NT2/D1 (cell line): ENCODE measurements at regions not wholly inside any gene's neighbourhood (a gene's known extent, or its start where the extent isn't known, plus 50 kb on each side); places are given as distances from the start of the nearest gene placed in this dataset.

Experiments
- YY1 ChIP-seq: IDR thresholded peaks from 2 replicates; pipeline ENCODE4 v1.6.1; 2011; ENCODE audit not compliant: insufficient read length, insufficient read depth
- ZNF274 ChIP-seq: IDR thresholded peaks from 2 replicates; pipeline ENCODE4 v1.6.1; 2011; ENCODE audit warnings: mild to moderate bottlenecking, low read depth, low read length

DNA sequence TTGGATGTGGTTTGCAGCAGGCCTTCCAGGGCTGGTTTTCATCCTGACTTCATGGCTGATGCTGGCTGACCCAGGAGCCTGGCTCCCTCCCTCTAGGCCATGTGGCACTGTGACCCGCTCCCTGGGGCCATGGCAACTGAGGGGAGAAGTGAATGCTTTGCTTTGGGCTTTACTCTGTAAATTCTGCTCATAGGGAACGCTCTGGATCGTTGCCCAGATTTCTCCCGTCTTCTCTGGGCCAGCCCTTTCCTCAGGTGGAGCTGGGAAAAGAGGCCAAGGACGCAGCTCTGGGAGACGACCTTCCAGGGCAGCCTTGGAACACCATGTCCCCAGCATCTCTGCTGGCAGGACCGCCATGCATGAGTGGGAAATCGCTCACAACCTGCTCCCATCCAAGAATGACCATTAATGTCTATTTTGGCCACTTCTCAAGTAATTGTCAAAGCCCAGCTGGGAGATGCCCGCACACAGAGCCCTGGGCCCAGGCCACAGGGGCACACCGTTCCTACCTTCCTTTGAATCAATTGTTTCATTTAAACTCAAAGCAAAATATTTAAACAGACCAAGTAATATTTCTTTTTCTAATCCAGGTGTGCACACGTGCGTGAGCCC lies 321.8 kb downstream of the TEX29 start:
- TF ChIP-seq ZNF274 (no peak), YY1 (no peak)
